CD4-positive, alpha-beta T cell (primary cell): ENCODE measurements at regions not wholly inside any gene's neighbourhood (a gene's known extent, or its start where the extent isn't known, plus 50 kb on each side); places are given as distances from the start of the nearest gene placed in this dataset.

Experiments used
- ATAC-seq: fragments of 200-7000 bp; cut with Tn5 transposase; one replicate; pipeline ENCODE4 v1.10.0; 2022; ENCODE audit warnings: mild to moderate bottlenecking; ENCODE audit not compliant: poor library complexity
- CTCF ChIA-PET: fragments of 350-600 bp; sonication (Branson Sonifier 250); formaldehyde crosslinking; loops from one replicate; lab custom pipeline; 2021; ENCODE audit warnings: antibody characterized with exemption, inconsistent platforms; lab: Charles Lee
- POLR2A ChIA-PET: fragments of 350-600 bp; sonication (Branson Sonifier 250); formaldehyde crosslinking; loops from one replicate; lab custom pipeline; 2021; ENCODE audit warnings: antibody characterized with exemption, inconsistent platforms; lab: Charles Lee
- DNase-seq, 14 experiments: peaks; one replicate each; pipeline ENCODE4 v3.0.0-alpha.2; 2013 to 2020; ENCODE audit warnings: mixed read lengths in 2 of 14
- H3K27ac ChIP-seq, 2 donors: one replicate each; pipeline versions ENCODE4 v1.5.1 to v1.7.0; 2013; ENCODE audit warnings: low read length in 2 of 2, low read depth in 1 of 2, mild to moderate bottlenecking in 1 of 2
- H3K27me3 ChIP-seq, 2 experiments: 1 replicate in 1 of 2; 2 replicates in 1 of 2; pipeline versions ENCODE4 v1.6.1 to v1.7.0; 2013; ENCODE audit warnings: low read length in 2 of 2, control low read depth in 1 of 2, mild to moderate bottlenecking in 1 of 2, moderate library complexity in 1 of 2; ENCODE audit not compliant: insufficient read depth in 2 of 2, control insufficient read depth in 1 of 2
- H3K36me3 ChIP-seq: one replicate; pipeline ENCODE4 v1.6.1; 2013; ENCODE audit warnings: low read length, control low read depth; ENCODE audit not compliant: insufficient read depth
- H3K4me1 ChIP-seq: one replicate; pipeline ENCODE4 v1.6.1; 2013; ENCODE audit warnings: low read length, control low read depth; ENCODE audit not compliant: insufficient read depth
- H3K4me3 ChIP-seq: one replicate; pipeline ENCODE4 v1.5.1; 2013; ENCODE audit warnings: mild to moderate bottlenecking, low read length, moderate library complexity
- H3K9me3 ChIP-seq, 2 experiments: 1 replicate in 1 of 2; 2 replicates in 1 of 2; pipeline versions ENCODE4 v1.6.1 to v1.7.0; 2013; ENCODE audit warnings: low read length in 2 of 2, mild to moderate bottlenecking in 2 of 2, control low read depth in 1 of 2, moderate library complexity in 1 of 2; ENCODE audit not compliant: control insufficient read depth in 1 of 2, insufficient read depth in 1 of 2
- H3K27ac Mint-ChIP-seq: one replicate; pipeline ENCODE4 v1.8.0; 2020; ENCODE audit warnings: mixed read lengths
- H3K27me3 Mint-ChIP-seq: one replicate; pipeline ENCODE4 v1.8.0; 2021; ENCODE audit warnings: mixed read lengths
- H3K36me3 Mint-ChIP-seq: one replicate; pipeline ENCODE4 v1.8.0; 2021; ENCODE audit warnings: low read depth, mixed read lengths
- H3K4me1 Mint-ChIP-seq: one replicate; pipeline ENCODE4 v1.8.0; 2021; ENCODE audit warnings: low read depth, mixed read lengths
- H3K4me3 Mint-ChIP-seq: one replicate; pipeline ENCODE4 v1.8.0; 2020; ENCODE audit warnings: mild to moderate bottlenecking, mixed read lengths
- H3K9me3 Mint-ChIP-seq: one replicate; pipeline ENCODE4 v1.8.0; 2020; ENCODE audit warnings: mixed read lengths
- intact Hi-C, 2 experiments: fragments of 100-400 bp; cut with DNase I in 1 of 2; cut with micrococcal nuclease in 1 of 2; formaldehyde crosslinking; loops; one replicate each; pipeline versions ENCODE4 v1.15.1 to v1.9.0; 2023 to 2025; cut with DNase I, micrococcal nuclease
- TF ChIP-seq, protein P1 (sequence below): fragments of 200-600 bp; IDR thresholded peaks from one replicate; pipeline ENCODE4 v1.8.0; 2022; ENCODE audit warnings: antibody characterized with exemption, mild to moderate bottlenecking

DNA sequence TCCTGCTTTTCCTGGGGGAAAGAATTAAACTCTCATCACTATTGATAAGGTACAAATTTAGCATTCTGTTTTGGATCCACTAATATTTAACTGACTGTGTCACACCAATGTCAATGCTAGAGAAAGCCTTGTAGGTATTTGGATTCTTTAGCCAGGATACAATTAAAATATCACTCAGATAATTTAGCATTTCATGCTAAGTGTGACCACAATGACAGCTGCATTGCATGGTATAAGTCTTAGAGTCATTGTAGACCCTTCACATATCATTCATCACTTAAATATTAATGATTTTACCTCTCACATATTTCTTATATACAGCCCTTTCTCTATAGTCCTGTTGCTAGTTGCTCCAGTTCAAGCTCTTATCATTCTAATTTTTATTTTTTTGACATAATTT, 85.3 kb upstream of the ATP2B1 start:
- Mint-ChIP-seq H3K4me1 (no peaks in the 10 kb centered on the region), H3K36me3 (no peaks in the 10 kb centered on the region), H3K9me3 (no peaks in the 10 kb centered on the region), H3K4me3 (no peak overlapping the region), H3K27ac (no peak overlapping the region), H3K27me3 (no peaks in the 10 kb centered on the region)
- Histone ChIP-seq H3K4me3 (no peak overlapping the region), H3K27ac (no peak overlapping the region), H3K4me1 (no peaks in the 10 kb centered on the region), H3K27me3 (no peaks in the 10 kb centered on the region), H3K9me3 (no peaks in the 10 kb centered on the region), H3K36me3 (no peaks in the 10 kb centered on the region)
- intact Hi-C loops: no loop called here
- CTCF ChIA-PET: no interaction called here
- TF ChIP-seq, protein P1, sequence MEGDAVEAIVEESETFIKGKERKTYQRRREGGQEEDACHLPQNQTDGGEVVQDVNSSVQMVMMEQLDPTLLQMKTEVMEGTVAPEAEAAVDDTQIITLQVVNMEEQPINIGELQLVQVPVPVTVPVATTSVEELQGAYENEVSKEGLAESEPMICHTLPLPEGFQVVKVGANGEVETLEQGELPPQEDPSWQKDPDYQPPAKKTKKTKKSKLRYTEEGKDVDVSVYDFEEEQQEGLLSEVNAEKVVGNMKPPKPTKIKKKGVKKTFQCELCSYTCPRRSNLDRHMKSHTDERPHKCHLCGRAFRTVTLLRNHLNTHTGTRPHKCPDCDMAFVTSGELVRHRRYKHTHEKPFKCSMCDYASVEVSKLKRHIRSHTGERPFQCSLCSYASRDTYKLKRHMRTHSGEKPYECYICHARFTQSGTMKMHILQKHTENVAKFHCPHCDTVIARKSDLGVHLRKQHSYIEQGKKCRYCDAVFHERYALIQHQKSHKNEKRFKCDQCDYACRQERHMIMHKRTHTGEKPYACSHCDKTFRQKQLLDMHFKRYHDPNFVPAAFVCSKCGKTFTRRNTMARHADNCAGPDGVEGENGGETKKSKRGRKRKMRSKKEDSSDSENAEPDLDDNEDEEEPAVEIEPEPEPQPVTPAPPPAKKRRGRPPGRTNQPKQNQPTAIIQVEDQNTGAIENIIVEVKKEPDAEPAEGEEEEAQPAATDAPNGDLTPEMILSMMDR: no peak
- ATAC-seq (no peak), DNase-seq (no peak)
- POLR2A ChIA-PET: no interaction called here

GRCh38 chr12:89791286-89791685, 82.6 kb upstream of the ATP2B1 start:
- POLR2A ChIA-PET: no interaction called here

DNA sequence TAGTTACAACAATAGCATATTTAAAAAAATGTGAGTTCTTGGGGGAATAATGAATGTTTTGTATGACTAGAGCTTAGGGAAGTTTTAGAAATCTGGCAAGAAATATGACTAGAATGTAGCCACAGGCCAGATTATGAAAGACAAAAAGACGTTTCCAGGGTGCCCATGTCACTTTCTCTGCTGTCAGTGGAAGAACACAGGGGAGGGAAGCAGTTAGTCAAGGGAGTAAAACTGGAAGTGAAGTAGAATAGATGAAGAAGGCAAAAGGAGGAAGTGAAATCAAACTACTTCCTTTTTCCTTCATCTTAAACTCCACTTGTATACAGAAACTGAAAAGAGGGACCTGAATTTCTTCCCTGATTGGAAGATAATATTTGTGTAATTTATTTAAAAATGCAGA, 81.2 kb upstream of the ATP2B1 start:
- intact Hi-C loops: no loop called here
- H3K27ac ChIP-seq: no peak overlapping the region
- H3K4me1 ChIP-seq: no peaks in the 10 kb centered on the region
- DNase-seq: peak in 3 of 14 experiments; percentile 21 to 66 (median 54)
- no peak overlapping the region for H3K27ac Mint-ChIP-seq
- TF ChIP-seq, protein P1: no peak
- H3K36me3 Mint-ChIP-seq: peaks cover 7% of the 10 kb centered on the region
- H3K9me3 Mint-ChIP-seq: peaks cover 7% of the 10 kb centered on the region
- no peaks in the 10 kb centered on the region for H3K27me3 ChIP-seq
- ChIA-PET CTCF (no interaction called here), POLR2A (no interaction called here)
- H3K27me3 Mint-ChIP-seq: no peaks in the 10 kb centered on the region
- H3K4me1 Mint-ChIP-seq: no peaks in the 10 kb centered on the region
- no peak for ATAC-seq
- peaks cover 9 to 13% of the 10 kb centered on the region in 2 experiments for H3K9me3 ChIP-seq
- no peak overlapping the region for H3K4me3 Mint-ChIP-seq
- no peaks in the 10 kb centered on the region for H3K36me3 ChIP-seq
- no peak overlapping the region for H3K4me3 ChIP-seq

More at GRCh38 chr12:89791286-89791685, 82.6 kb upstream of the ATP2B1 start:
- H3K4me3 ChIP-seq: no peak overlapping the region
- DNase-seq (no peak), ATAC-seq (no peak)
- no peaks in the 10 kb centered on the region for H3K4me1 Mint-ChIP-seq
- H3K27me3 ChIP-seq: no peaks in the 10 kb centered on the region
- no peak overlapping the region for H3K27ac ChIP-seq
- H3K9me3 Mint-ChIP-seq: no peaks in the 10 kb centered on the region
- no peaks in the 10 kb centered on the region for H3K36me3 ChIP-seq
- no peaks in the 10 kb centered on the region for H3K4me1 ChIP-seq
- no peak overlapping the region for H3K4me3 Mint-ChIP-seq
- H3K9me3 ChIP-seq: peaks cover 6 to 8% of the 10 kb centered on the region in 2 experiments
- no peak overlapping the region for H3K27ac Mint-ChIP-seq
- intact Hi-C loops: no loop called here
- no peaks in the 10 kb centered on the region for H3K36me3 Mint-ChIP-seq
- no peaks in the 10 kb centered on the region for H3K27me3 Mint-ChIP-seq
- TF ChIP-seq, protein P1: no peak
- CTCF ChIA-PET: no interaction called here
